ENCODE measurements at regions not wholly inside any gene's neighbourhood (a gene's known extent, or its start where the extent isn't known, plus 50 kb on each side); places are given as distances from the start of the nearest gene placed in this dataset.

- peak in 2 of 14 donors; percentile 12 to 48 for DNase-seq
These were observed 84.8 kb upstream of the COL13A1 start for GRCh38 chr10:69716711-69717560.

GRCh38 chr10:69718951-69719350 lies 82.8 kb upstream of the COL13A1 start:
- no peak for DNase-seq

- DNase-seq = peak in 1 of 14 donors; percentile 63
These were observed 79.9 kb upstream of the COL13A1 start for GRCh38 chr10:69721690-69722310.

DNA sequence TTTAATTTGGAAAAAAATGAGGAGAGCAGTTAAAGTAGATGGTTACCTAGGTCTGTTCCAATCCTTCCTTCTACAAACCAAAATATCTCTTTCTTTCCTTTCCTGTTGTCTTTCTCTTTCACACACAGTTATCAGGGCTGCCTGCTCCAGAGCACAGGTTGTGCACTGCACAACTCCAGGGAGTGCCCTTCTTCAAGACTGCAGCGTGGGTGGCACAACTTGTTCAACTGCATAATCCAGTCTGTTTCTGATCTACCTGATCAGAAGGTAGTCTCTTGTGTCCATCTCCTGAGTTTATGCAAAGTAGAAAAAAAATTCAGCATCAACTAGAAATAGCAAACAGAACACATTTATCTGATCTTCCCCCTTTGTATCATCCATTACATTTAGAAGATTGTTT lies 78.1 kb upstream of the COL13A1 start:
- DNase-seq = no peak

DNA sequence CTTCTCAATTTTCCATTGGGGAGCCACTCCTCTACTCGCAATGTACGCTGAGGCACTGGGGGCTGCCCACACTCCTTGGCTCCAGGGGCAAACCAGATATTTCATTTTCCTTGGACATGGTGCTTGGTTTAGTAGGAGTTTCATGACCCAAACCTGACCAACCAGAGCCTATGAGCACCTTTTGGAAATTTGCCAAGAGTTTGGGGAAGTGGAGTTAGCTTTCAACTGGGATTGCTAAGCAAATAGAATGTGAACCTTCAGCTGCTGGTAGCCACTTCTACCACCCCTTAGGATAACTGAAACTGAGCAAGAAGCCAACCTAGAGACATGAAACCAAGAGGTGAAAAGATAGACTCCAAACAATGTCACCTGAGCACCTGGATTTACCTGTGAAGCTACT lies 74.9 kb upstream of the COL13A1 start:
- no peak for DNase-seq

DNA sequence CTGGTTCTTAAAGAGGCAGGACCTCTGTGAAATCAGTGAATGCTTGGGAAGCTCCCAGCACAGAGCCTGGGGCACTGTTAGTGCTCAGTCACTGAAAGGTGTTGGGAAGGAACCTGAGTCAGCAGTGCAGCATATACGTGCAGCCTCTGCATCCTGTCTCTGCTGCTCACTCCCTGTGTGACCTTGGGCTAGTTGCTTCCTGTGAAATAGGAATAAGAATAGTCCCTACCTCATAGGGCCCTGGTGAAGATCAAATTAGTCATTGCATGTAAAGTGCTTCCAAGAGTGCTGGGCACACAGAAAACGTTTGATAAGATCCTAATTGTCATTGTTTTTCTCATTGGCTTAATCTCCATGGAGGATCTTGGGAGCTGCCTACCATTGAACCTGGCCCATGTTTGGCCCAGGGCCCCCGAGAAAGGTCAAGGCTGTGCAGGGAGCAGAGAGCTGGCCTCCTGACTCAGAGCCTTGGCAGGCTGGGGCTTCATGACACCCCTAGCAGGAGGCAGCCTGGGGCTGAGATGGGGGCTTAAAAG lies 73.3 kb upstream of the COL13A1 start:
- DNase-seq = no peak

- no peak for DNase-seq
These were observed 72.2 kb upstream of the COL13A1 start for GRCh38 chr10:69729326-69730048.

- DNase-seq = peak in 2 of 14 donors; percentile 17 to 19
These were observed 71.2 kb upstream of the COL13A1 start for GRCh38 chr10:69730251-69731156.

GRCh38 chr10:69731184-69731583 lies 70.5 kb upstream of the COL13A1 start:
- no peak for DNase-seq

DNA sequence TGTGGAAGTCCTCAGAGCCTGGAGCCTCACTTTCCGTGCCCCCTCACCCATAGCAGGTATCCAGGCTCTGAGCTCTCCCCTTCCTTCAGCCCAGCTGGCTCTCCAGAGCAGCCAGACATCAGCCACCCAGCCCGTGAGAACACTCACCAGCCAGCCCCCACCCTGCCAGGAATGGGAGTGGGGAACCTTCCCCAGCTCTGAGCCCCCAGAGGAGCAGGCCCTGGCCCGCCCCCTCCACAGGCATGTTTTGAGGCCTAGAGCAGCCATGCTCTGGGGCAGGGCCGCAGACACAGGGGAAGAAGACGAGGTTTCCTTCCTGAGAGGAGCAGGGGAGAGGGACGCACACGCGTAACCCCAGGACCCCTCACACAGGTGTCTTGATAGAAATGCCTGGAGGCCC lies 70.0 kb upstream of the COL13A1 start:
- DNase-seq = no peak

- DNase-seq = no peak
These were observed 69.4 kb upstream of the COL13A1 start for GRCh38 chr10:69732147-69732825.

DNA sequence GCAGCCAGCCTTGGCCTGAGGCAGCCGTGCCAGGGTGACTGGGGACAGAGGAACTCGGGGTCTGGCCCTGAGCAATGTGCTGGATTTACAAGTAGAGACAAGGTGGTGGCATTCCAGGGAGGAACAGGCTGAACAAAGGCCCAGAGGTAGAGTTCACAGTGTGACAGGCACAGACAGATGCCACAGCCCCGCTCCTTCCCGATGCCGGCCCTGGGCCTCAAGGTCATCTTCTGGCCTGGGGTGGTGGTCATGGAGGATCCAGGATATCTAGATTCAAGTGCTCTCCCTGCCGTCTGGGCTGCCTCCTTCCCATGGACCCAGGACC lies 68.9 kb upstream of the COL13A1 start:
- DNase-seq = no peak

GRCh38 chr10:69733791-69734261 lies 67.9 kb upstream of the COL13A1 start:
- DNase-seq = no peak

- no peak for DNase-seq
These were observed 67.3 kb upstream of the COL13A1 start for GRCh38 chr10:69734416-69734796.

DNA sequence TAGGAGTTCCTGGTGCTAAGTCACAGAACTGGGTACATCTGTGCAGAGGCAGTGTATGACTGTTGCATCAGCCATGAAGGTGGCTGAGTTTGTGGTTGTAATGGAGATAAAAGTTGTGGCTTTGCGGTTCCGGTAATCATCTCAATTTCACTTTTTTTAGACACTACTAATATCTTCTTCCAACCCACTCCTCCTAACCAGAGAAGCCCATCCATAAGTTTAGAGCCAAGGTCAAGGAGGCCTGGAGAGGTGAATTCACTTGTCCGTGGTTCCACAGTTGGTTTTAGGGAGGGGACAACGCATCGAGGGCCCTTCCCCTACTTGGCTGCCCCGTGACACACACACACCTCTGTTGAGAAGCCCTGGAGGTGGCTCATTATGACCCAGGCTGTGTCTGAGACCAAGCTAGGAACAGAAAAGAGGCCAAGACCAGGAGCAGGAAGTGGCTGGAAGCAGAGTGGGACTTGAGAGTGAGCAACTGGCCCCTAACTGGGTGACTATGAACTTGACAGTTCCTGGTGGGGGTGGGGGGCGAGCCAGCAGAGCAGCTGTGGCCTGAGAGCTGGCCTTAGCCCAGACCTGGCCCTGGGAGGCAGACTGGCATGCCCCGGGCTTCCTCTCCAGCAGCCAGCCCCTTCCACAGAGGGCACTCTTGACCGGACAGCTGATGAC lies 66.8 kb upstream of the COL13A1 start:
- DNase-seq = no peak

- DNase-seq = no peak
These were observed 64.6 kb upstream of the COL13A1 start for GRCh38 chr10:69736886-69737641.

GRCh38 chr10:69738071-69738470 lies 63.6 kb upstream of the COL13A1 start:
- peak in 1 of 14 donors; percentile 69 for DNase-seq

GRCh38 chr10:69738858-69739435 lies 62.8 kb upstream of the COL13A1 start:
- DNase-seq = no peak

DNA sequence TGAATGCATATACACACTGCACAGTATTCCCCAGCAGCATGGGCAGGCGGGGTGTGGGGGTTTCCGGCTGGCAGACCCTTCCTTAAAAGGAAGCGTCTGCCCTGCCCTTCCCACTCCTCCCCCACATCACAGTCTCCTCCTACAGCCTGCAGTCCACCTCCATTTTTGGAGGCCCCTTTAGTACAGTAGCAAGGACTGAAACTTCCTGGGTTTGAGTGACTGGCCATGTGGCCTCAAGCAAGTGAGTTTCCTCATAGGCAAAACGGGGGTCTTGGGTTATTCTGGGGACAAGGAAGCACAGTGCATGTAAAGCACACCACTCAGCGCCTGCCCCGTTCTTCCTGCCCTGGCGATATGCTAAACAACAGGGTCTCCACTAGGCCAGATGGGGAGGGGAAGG lies 62.1 kb upstream of the COL13A1 start:
- DNase-seq = no peak

- DNase-seq = no peak
These were observed 61.6 kb upstream of the COL13A1 start for GRCh38 chr10:69740126-69740525.

Data from C1 segment of cervical spinal cord (tissue), 14 donors.